Left cardiac atrium (tissue), 4 donors: ENCODE measurements at regions not wholly inside any gene's neighbourhood (a gene's known extent, or its start where the extent isn't known, plus 50 kb on each side); places are given as distances from the start of the nearest gene placed in this dataset.
"Not testable (repeated sequence)": the region's sequence is repeated elsewhere in the genome, so short reads cannot be mapped to it uniquely, and the experiment has no call there.

ENCODE experiments used
- ATAC-seq, 2 donors: fragments of 200-7000 bp; cut with Tn5 transposase; one replicate each; pipeline ENCODE4 v1.9.1; 2020; ENCODE audit warnings: mild to moderate bottlenecking in 2 of 2, moderate library complexity in 2 of 2
- DNase-seq: peaks from one replicate; pipeline ENCODE4 v3.0.0-alpha.2; 2020
- intact Hi-C, 2 donors: fragments of 100-400 bp; cut with DNase I; formaldehyde crosslinking; loops; one replicate each; pipeline versions ENCODE4 v1.14.1 to v1.15.1; 2022 to 2023
- donor health status: DM: no; HTN: yes; CAD: no.
- donor health status: DM: no; HTN: yes; CAD: no; lungs with severe emphysema.
- donor health status: DM: yes; HTN: yes; CAD: no.
- donor health status: Dilated cardiomyopathy.

DNA sequence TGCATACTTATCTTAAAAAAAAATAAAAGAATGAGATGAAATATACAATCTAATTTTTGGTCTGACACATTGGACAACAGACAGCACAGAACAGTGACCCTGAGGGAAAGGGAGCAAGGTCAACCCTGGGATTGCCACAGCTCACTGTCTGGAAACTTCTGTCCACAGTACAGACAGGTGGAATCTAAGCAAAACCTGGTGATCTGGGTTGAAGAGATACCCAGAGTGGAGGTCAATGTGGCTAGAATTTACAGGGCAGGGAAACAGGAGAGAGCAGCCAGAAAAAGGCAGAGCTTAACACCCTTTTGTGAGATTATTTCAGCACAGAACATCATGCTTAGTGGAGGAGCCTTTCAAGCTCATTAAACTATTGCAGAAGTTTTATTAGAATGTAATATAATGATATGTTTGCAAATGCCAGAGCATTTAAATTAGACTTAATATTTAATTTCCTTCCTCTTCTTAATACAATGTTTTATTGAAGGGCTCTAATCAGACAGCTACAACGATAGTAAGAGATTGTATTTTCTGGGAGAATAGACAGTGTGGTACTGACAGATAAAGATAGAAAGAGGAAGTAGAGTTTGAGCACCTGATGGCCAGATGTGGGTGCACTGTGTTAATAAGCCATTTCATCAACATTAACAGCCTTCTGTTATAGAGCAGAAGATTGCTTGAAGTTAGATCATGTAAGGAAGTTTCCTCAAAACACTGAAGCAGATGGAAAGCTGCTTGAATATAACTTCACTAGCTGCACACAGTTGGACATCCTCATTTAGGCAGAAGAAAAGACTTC, 309.4 kb downstream of the HGF start:
- ATAC-seq (no peak), DNase-seq (no peak)
- intact Hi-C loops: no loop called here

- DNase-seq: no peak
- ATAC-seq: no peak
- intact Hi-C loops: loop anchor here (5.0 to 10.0 kb wide), 2 partner anchors 755 to 762 kb away; no protein-coding TSS in a partner anchor
Observed at GRCh38 chr7:81459485-81459884, 310.4 kb downstream of the HGF start.

DNA sequence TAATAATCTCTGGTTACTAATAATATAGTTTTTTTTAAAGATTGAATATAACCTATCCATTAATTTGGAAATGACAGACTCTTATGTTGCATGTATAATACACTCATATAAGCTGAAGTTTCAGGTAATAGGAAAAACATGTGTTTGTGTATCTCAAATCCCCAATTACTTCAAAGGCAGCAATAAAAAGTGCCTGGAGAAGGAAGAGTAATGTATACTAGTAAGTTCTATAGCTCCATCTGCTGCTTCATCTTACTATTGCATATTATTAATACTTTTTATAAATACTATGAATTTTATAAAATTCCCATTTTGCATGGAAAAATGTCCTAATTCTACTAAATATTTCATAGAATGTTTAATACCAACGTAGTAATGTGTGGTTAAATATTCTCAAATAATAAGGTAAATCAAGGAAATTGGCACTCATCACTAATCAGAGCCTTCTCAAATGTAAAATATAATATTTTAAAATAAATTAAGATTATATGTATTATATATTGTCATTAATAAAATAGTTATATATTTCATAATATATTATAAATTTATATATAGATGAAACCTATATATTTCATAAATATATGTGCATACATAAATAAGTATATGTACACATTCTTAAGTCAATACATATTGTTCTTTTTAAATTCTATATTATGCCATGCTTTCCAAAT, 311.9 kb downstream of the HGF start:
- intact Hi-C loops: loop anchor here (5.0 to 10.0 kb wide), 2 partner anchors 753 to 761 kb away; no protein-coding TSS in a partner anchor
- no peak for ATAC-seq
- DNase-seq: no peak

- intact Hi-C loops: loop anchor here in 1 of 2 donors (10.0 kb wide), 1 partner anchor 749 kb away; no protein-coding TSS in a partner anchor
- ATAC-seq, DNase-seq: not testable (repeated sequence)
Observed at GRCh38 chr7:81453770-81454169, 316.1 kb downstream of the HGF start.

DNA sequence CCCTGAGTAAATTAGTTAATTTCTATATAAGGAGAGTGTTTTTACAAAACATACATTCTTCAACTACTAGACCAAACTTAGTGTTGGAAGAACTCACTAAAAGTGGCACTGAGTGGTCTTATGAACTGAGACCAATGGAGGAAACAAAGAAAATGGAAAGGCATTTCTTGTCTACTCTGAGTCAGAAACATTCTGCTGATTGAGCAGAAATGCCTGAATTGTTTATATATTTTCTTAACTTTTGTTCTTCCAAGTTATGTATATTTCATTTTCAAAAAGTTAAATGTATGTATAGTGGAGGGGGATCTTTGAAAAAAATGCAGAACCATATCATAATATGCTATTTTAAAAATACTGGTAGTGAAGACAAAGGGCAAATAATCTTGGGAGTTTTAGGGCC, 320.7 kb downstream of the HGF start:
- ATAC-seq (no peak), DNase-seq (no peak)
- intact Hi-C loops: no loop called here

DNA sequence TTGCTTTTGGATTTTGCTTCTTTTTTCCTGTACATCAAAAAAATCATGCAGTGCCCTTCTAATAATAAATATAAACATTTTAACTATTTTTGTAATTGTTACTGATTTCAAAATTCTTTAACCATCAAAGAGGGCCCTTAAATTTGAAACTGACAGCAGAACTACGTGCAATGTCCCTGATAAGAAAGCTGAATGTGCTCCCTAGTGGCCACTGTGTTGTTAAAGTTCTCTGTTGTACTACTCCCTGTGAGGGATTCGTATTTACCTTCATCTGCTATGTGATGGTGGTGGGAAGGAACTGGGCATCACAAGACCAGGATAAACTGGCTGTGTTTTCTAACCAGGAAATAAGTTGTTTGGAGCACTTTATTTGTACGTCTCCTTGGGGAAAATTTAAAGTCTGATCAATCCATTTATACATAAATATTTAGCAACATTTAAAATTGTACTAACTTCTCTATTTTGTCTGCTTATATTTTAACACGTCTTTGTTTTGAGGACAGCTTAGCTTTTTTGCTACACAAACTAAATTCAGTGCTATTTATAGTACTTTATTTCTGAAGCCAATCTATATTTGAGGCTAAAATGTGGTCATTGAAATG, 322.4 kb downstream of the HGF start:
- intact Hi-C loops: no loop called here
- peak; percentile 50 to 57 for ATAC-seq
- DNase-seq: no peak

DNA sequence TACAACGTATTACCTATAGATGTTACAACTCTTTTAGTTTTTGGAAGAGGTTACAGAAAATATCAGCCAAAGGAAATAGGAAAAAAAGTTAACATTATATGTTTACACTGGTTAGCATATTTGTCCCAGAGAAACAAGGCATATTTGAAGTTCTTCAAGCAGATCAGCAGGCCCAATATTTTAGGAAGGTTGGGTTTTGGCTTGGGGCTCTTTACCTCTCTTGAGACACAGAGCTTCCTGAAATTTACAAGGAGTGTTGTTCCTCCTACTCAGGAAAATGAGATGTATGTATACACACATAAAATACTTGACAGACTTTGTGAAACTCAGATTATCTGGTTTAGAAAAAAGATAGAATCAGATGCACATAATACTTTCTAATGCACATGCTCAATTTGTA, 323.6 kb downstream of the HGF start:
- intact Hi-C loops: no loop called here
- no peak for ATAC-seq
- DNase-seq: no peak

- no peak for DNase-seq
- intact Hi-C loops: no loop called here
- no peak for ATAC-seq
Observed at GRCh38 chr7:81445462-81445861, 324.4 kb downstream of the HGF start.

GRCh38 chr7:81441750-81442149, 328.1 kb downstream of the HGF start:
- ATAC-seq: no peak
- DNase-seq: no peak
- intact Hi-C loops: no loop called here

- intact Hi-C loops: no loop called here
Observed at GRCh38 chr7:81439591-81439990, 330.3 kb downstream of the HGF start.

GRCh38 chr7:81437160-81437559, 332.7 kb downstream of the HGF start:
- DNase-seq, intact Hi-C loops, ATAC-seq: not testable (repeated sequence)

More at GRCh38 chr7:81439591-81439990, 330.3 kb downstream of the HGF start:
- ATAC-seq (no peak), DNase-seq (no peak)

DNA sequence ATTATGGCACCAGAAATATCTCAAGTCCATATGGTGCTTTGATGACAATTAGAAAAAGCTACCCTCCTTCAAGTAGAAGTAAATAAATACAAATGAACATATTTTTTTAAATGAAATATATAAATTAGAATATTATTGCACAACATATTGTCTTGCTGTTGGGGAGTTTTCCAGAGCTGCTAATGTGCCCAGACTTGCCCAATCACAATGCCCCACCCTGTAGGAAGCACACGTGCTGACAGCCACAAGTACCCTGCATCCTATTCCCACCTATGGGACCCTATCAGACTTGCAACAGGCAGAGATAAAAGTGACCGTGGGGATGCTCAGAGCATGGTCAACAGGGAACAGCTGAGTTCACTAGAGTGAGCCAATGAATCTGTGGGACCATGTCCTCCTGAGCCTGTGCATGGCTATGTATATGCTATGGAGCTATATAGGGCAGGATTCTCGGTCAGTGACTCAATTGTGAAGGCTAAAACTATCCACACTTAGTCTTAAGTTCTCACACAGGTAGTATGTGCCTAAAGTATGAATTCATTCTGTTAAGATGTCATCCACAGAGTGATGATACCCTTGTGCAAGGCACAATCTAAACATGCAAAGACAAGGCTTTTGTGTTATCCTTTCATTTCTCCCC, 336.0 kb downstream of the HGF start:
- ATAC-seq: no peak
- intact Hi-C loops: no loop called here

DNA sequence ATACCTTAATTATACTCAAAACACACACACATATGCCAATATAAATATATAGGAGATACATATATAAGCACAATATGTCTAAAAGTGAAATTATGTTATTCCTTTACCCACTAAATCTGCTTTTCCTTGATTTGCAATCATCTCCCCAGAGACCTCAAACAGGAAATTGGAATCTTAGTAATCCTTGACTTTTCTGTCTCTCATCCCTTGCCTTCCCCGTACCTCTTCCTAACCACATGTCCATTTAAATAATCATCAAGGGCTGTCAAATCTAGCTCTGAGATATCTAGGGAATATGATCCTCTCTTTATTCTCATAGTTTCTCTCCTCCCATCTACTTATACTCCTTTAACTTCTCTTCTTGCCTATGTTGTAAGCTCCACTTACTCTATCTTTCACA, 336.6 kb downstream of the HGF start:
- intact Hi-C loops: no loop called here
- no peak for DNase-seq
- ATAC-seq: no peak

More for the DNA sequence above, 336.0 kb downstream of the HGF start:
- no peak for DNase-seq

GRCh38 chr7:81430761-81431160, 339.1 kb downstream of the HGF start:
- ATAC-seq (no peak), DNase-seq (no peak)
- intact Hi-C loops: no loop called here

- DNase-seq (no peak), ATAC-seq (no peak)
- intact Hi-C loops: no loop called here
Observed at GRCh38 chr7:81430150-81430549, 339.7 kb downstream of the HGF start.

DNA sequence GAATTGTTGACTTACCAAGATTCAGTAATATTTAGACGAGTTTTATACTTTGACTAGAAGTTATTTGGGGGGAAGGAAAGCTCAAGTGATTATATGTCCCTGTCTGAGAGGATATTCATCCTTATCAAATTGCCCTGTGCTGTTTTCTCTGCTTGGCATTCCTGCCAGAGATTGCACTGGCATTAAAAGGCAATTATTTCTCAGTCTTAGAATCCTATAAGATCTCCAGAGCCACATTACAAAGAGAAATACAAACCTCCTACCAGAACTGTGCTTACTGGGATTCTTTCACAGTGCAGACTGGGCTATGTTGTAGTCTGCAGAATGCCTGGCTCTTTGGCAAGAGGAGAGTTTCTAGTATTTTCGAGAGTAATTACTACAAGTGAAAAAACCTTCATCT, 342.4 kb downstream of the HGF start:
- DNase-seq (no peak), ATAC-seq (no peak)
- intact Hi-C loops: no loop called here

DNA sequence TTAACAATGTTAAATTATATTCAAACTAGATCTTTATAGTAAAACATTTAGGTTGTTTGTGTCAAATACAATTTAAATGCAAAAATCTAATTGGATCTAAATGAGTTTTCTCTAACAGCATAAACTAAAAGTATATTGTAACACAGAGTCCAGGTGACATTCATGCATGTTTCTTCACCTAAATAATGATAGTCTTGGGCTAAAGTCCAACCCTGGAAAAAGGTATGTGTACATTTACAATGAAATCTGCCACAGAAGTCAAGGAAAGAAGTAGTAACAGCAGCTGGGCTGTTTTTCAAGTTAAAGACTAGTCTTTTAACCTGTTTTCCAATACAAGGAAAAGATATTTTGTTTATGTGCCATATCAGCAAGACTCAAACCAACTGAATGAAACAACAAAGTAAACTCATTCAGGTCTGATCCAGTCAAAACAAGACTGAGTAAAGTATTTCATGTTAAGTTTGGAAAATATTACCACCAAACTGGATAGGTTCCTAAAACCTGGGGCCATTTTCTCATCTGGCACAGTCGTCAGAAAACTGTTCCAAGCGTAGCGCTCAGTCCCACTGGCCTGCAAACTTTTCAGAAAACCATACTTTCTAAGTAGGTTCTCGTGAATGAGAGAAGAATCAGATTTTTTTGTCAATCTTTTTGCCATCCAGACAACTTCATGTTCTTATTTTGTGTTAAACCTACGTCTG, 349.2 kb downstream of the HGF start:
- DNase-seq: no peak
- ATAC-seq: no peak
- intact Hi-C loops: no loop called here

DNA sequence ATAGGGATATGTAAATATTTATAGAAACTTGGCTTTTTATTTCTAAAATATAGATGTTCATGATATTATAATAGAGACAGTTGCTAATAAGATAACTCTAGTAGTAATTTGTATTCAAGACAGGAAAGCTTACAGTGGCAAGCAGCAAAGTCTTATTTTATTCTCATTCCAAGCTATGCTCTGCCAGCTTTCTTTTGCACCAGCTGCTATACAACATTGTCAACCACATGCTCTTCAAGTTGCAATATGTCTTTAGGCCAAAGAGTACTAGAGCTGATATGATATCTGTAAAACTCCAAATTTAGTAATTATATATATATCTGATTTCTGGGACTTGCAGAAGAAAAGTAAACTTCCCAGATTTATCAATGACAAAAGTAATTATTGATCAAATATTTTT, 350.1 kb downstream of the HGF start:
- no peak for ATAC-seq
- no peak for DNase-seq
- intact Hi-C loops: no loop called here

- ATAC-seq (no peak), DNase-seq (no peak)
- intact Hi-C loops: no loop called here
Observed at GRCh38 chr7:81416659-81417058, 353.2 kb downstream of the HGF start.
